ACHN (cell line): ENCODE measurements at regions not wholly inside any gene's neighbourhood (a gene's known extent, or its start where the extent isn't known, plus 50 kb on each side); places are given as distances from the start of the nearest gene placed in this dataset.
A peak's percentile ranks its signal among the peaks of the same experiment; 100 is the strongest.
"Not testable (repeated sequence)": the region's sequence is repeated elsewhere in the genome, so short reads cannot be mapped to it uniquely, and the experiment has no call there.

ENCODE experiments used
- DNase-seq: peaks from one replicate; pipeline ENCODE4 v3.0.0-alpha.2; 2015
- in situ Hi-C: cut with HindIII; loops from 2 replicates; pipeline ENCODE4 v1.10.0; 2017; ENCODE audit warnings: low sequenced_read_pairs, low pct_ligation_motif_present, low pct_unique_long_range_greater_than_20kb

GRCh38 chr7:150084724-150085123, 211.0 kb downstream of the ATP6V0E2 start:
- DNase-seq, in situ Hi-C loops: not testable (repeated sequence)

GRCh38 chr7:150087478-150087877, 213.7 kb downstream of the ATP6V0E2 start:
- DNase-seq, in situ Hi-C loops: not testable (repeated sequence)

DNA sequence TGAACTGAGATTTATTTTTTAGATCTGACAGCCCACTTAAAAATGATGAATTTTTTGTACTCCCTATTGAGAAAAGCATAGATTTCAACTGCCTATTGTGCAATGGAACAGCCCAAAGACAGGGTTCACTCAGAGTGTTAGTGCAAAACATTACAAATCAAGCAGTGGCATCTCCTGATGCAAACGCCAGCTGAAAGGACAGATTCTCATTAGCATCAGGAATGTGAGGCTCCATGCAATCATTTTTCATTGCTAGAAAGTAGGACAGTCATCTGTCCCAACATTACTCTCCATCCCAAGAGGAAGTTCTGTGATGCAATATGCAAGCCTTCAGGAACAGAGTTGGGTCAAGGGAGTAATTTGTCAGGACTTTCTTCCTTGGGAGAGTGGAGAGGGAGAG, 215.4 kb downstream of the ATP6V0E2 start:
- DNase-seq, in situ Hi-C loops: not testable (repeated sequence)

- DNase-seq, in situ Hi-C loops: not testable (repeated sequence)
These were observed 217.0 kb downstream of the ATP6V0E2 start for GRCh38 chr7:150090776-150091175.

DNA sequence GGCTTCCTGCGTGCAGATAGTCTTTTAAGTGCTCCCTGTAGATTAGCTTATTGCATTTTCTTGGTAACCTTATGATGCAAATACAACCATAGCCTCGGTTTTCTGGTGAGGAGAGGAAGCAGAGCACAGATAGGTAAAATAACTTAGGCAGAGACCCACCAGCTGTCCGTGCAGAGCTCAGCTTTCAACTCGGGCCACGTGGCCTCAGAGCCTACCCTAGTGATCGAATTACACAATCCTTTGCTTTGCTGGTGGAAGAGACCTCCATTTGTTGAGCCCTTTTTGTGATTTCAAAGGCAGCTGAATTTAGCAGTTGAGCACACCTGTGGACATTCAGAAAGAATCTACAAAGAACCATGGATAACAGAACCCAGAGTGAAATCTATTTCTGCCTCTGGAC, 220.1 kb downstream of the ATP6V0E2 start:
- in situ Hi-C loops, DNase-seq: not testable (repeated sequence)

DNA sequence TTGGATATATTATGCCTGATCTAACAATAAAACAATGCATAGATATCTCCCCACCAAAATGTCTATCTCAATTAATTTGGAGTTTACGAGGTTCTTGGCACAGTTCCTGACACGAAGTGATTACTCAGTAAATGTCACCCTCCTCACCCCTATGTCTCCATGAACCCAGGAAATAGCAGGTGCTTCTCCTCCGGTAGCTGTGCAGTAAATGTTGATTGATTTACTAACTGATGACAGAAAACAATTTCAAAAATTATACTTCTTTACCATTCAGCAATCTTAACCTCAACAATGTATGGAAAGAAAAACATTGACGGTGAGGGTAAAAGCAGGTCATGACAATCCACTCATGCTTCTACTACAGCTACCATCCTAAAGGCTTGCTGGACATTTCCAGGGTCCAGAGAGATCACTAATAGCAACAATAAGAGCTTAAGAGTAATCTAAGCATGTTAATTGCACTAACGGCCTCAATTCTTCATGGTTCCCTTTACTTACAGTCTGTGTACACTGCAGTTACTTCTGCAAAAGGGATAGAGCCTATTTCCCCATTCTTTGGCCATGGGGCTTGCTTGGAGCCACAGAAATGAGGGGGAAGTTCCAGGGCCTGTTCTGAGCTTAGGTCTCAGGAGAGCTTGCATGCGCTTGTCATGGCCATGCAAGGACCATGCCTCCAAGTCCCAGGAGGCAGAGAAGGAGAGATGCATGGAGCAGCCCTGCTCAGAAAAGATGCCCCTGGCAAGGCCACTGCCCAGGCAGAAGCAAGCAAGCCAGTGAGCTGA, 222.6 kb downstream of the ATP6V0E2 start:
- in situ Hi-C loops, DNase-seq: not testable (repeated sequence)

GRCh38 chr7:150098592-150098991, 224.6 kb upstream of the LRRC61 start:
- in situ Hi-C loops = not testable (repeated sequence)

DNA sequence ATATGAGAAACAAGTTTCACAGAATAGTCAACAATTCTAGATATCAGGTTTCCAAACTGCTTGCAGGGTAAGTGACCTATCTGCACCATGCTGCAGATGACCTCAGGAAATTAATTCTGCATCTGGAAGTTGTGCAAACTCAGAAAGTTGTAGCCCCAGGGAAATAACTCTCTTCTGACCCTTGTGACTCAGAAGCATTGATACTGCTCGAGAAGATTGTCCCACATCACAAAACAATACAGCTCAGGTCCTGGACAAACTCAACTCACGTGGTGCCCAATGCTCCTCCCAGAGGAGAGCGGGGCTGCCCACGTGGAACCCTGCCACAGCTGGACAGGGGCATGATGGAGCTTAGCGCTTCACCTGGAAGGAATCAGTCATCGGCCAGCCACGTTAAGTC, 221.9 kb upstream of the LRRC61 start:
- DNase-seq, in situ Hi-C loops: not testable (repeated sequence)

More at GRCh38 chr7:150098592-150098991, 224.6 kb upstream of the LRRC61 start:
- DNase-seq = not testable (repeated sequence)

DNA sequence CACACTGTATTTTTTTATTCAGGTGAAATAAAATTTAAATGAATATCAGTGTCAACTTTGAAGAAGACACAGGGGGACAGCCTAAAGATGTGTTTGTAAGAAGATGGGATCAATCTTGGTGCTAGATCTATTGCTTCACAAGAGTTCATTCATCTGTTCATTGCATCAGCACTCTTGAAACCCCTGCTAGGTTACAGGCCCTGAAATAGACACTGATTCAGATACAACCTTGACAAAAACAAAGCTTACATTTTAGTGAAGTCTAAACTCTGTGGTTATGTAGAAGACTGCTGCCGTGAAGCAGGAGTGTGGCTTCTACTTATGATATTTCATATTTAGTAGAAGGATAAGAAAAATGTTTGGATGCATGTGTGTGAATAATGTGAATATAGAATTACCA, 215.9 kb upstream of the LRRC61 start:
- in situ Hi-C loops, DNase-seq: not testable (repeated sequence)

- DNase-seq = peak; percentile 27
- in situ Hi-C loops = not testable (repeated sequence)
These were observed 212.8 kb upstream of the LRRC61 start for GRCh38 chr7:150110375-150110820.

DNA sequence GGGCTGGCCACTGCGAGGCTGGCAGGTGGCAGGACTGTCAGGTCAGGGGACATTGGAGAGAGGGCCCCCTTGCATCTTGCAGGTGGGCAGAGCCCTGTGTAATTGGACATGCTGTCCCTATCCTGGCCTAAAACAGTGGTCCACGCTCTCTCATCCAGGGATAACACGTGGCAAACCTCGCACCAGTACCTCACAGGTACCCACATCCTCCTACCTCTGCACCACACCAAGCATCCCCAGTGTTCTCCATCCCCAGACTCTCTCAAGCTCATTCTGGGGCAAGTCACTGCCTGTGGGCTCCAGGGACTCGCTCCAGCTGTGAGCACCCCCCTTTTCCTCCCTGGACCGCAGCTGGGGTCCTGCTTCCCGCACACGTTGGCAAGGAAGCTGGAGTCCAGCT, 212.3 kb upstream of the LRRC61 start:
- in situ Hi-C loops, DNase-seq: not testable (repeated sequence)

DNA sequence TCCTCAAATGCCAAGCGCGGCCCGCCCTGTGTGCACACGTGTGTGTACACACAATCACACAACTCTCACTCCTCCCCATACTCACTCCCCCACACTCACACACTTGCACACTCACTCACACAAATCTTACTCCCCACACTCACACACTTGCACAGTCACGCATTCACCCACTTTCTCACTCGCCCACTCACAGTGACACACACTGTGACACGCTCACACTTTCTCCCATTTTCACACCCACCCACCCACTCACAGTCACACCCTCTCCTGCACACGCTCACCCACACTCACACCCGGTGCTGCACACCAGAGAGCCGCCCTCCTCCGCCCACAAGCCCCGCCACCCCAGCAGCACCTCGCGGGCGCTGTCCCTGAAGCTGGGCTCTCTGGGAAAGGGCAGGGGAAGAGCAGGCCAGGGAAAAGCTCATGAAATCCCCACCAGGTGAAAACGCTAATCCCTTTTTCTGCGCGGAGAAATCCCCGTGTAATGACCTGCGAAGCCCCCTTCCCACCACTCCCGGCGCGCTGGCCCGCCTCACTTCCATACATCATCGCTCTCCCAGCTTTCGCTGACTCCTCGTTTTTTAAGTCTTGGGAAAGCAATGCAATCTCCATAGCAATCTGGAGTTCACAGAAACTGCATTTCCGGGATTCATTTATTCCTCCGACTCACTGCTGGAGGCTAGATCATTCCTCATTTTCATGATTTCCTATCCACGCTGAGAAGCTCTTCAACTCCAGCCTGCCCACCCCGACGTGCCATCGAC, 211.6 kb upstream of the LRRC61 start:
- DNase-seq, in situ Hi-C loops: not testable (repeated sequence)

GRCh38 chr7:150113301-150113700, 209.9 kb upstream of the LRRC61 start:
- in situ Hi-C loops, DNase-seq: not testable (repeated sequence)

DNA sequence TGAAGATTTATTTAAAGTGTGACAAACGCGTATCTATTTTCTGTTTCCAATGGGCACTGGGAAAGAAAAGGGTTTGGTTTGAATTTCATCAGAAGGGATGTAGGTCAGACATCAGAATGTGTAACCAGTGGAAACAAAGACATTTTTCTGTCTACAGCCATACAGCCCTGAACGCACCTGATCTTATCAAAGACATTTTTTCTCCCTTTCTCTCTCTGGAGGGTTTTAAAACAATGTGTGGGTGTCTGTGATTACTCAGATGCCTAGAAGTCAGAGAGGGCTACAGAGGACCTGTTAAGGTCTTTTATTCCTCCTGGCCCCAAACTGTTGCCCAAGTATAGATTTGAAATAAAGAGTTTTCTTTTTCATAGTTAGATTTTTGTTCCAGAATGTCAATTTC, 208.6 kb upstream of the LRRC61 start:
- DNase-seq, in situ Hi-C loops: not testable (repeated sequence)

GRCh38 chr7:150119966-150120365, 203.2 kb upstream of the LRRC61 start:
- DNase-seq, in situ Hi-C loops: not testable (repeated sequence)

DNA sequence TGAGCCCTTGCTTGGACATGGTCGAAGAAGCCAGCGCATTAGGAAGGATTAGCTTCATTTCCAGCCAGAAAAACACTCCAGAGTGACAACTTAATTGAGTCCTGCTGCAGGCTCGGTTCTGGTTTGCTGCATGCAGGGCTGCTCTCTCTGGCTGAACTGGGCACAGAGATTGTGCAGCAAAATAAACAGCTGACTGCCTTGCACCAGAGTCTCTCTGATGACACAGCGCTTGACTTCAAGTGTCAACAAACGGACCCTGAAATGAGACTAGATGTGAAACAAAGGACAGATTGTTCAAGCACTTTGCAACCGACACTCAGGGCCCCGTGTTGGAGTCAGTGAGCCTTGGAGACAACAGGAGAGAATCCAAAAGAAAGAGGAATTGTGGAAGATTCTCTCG, 197.3 kb upstream of the LRRC61 start:
- DNase-seq, in situ Hi-C loops: not testable (repeated sequence)

DNA sequence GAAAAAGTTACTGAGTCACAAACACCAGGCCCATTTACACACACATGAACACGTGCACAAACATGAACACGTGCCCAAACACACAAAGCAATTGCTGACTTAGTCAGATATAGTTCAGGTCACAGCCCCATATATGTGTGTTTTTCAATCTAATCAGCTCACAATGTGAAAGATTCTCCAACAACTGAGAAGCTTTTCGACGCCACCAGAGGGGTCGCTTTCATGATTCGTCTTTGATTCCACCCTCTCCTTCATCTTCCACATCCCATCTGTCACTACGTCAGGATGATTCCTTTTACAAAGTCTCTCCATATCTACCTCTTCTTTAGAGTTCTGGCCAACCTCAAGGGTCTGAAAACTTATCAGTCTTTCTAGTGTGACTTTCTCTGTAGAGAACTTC, 188.7 kb upstream of the LRRC61 start:
- in situ Hi-C loops, DNase-seq: not testable (repeated sequence)

DNA sequence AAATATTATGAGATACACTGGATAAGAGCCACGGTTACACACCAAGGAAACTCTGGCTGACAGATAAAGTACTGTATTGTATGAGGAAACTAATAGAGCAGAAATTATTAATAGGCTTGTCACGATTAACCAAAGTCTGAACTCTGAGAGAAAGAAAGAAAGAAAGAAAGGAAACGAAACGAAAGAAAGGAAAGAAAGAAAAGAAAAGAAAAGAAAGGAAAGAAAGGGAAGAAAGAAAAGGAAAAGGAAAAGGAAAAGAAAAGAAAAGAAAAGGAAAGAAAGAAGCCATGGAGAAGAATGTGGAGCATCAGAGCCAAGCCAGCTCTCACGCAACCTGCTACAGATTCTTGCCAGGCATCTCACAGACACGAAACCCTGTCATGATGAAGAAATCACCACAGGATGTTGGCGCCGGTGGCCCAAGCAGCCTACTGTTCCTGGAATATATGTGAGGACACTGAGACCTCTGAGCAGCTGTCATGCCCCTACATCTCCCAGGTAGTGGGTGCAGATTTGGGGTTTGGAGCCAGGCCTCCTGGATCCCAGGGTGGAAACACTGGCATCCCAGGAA, 187.4 kb upstream of the LRRC61 start:
- DNase-seq, in situ Hi-C loops: not testable (repeated sequence)

GRCh38 chr7:150139840-150140239, 183.3 kb upstream of the LRRC61 start:
- in situ Hi-C loops, DNase-seq: not testable (repeated sequence)
